ENCODE measurements at regions not wholly inside any gene's neighbourhood (a gene's known extent, or its start where the extent isn't known, plus 50 kb on each side); places are given as distances from the start of the nearest gene placed in this dataset.

- TF ChIP-seq CTCF (conservative IDR thresholded peaks at IDR 0.05; ENCODE audit: low read depth in 2 of 2) (no peak), POLR2AphosphoS5 (IDR thresholded peaks at IDR 0.05; ENCODE audit: low read depth) (no peak), ZNF114 (CRISPR knock-in tag; IDR thresholded peaks at IDR 0.05) (no peak), EZH2phosphoT487 (IDR thresholded peaks at IDR 0.05; ENCODE audit: unreplicated experiment) (no peak), ZNF462 (CRISPR knock-in tag; IDR thresholded peaks at IDR 0.05) (no peak), ETS1 (IDR thresholded peaks at IDR 0.05) (no peak), NANOG (IDR thresholded peaks at IDR 0.05; ENCODE audit: borderline replicate concordance) (no peak)
These were observed 172.4 kb upstream of the NTF3 start (continued) for GRCh38 chr12:5259523-5259922.

- Histone ChIP-seq H3K27me3 (ENCODE audit: insufficient read depth) (no peaks in the 10 kb centered on the region), H2AFZ (no peak overlapping the region), H3F3A (replicated peaks; ENCODE audit: low read depth) (no peaks in the 10 kb centered on the region), H4K20me1 (replicated peaks; ENCODE audit: insufficient read depth) (no peaks in the 10 kb centered on the region), H3K9me2 (ENCODE audit: insufficient read depth) (no peaks in the 10 kb centered on the region), H3K4me3 (no peak overlapping the region), H3K36me3 (ENCODE audit: insufficient read depth) (no peaks in the 10 kb centered on the region), H3K4me1 (ENCODE audit: insufficient read depth) (peaks cover 20% of the 10 kb centered on the region), H3K27ac (ENCODE audit: low read depth) (no peak overlapping the region), H3K79me2 (replicated peaks; ENCODE audit: insufficient read depth) (no peaks in the 10 kb centered on the region), H3K4me2 (no peak overlapping the region)
- no peaks in the 10 kb centered on the region for H3K9me3 Mint-ChIP-seq
- no peak for TF ChIP-seq ETS1 (IDR thresholded peaks at IDR 0.05)
- no peak for TF ChIP-seq POLR2AphosphoS5 (IDR thresholded peaks at IDR 0.05; ENCODE audit: low read depth)
- no peak for TF ChIP-seq EZH2 (IDR thresholded peaks at IDR 0.05; ENCODE audit: low read depth, unreplicated experiment)
- no peak for TF ChIP-seq STAT1 (IDR thresholded peaks at IDR 0.05; ENCODE audit: unreplicated experiment)
- no peak for TF ChIP-seq JUNB (IDR thresholded peaks at IDR 0.05; ENCODE audit: unreplicated experiment)
- no peak for TF ChIP-seq CTCF (conservative IDR thresholded peaks at IDR 0.05; ENCODE audit: low read depth in 2 of 2)
- TF ChIP-seq CREB1 (CRISPR knock-in tag; IDR thresholded peaks at IDR 0.05; ENCODE audit: low read depth): no peak
- H3K4me1 Mint-ChIP-seq: peaks cover 17% of the 10 kb centered on the region
- ATAC-seq: no peak
- H3K27ac Mint-ChIP-seq: no peak overlapping the region
- H3K27me3 Mint-ChIP-seq (ENCODE audit: insufficient read depth, low read depth, poor library complexity): no peaks in the 10 kb centered on the region
- no peak overlapping the region for H3K4me3 Mint-ChIP-seq
- DNase-seq (ENCODE audit: low spot score): no peak
- H3K36me3 Mint-ChIP-seq (ENCODE audit: low read depth): no peaks in the 10 kb centered on the region
These were observed 171.8 kb upstream of the NTF3 start for GRCh38 chr12:5260086-5260485.
